B cell (primary cell): ENCODE measurements at regions not wholly inside any gene's neighbourhood (a gene's known extent, or its start where the extent isn't known, plus 50 kb on each side); places are given as distances from the start of the nearest gene placed in this dataset.

Experiments used
- CTCF ChIP-seq: fragments of 200-600 bp; IDR thresholded peaks from one replicate; pipeline ENCODE4 v1.8.0; 2022; ENCODE audit warnings: antibody characterized with exemption, mild to moderate bottlenecking
- EZH2 ChIP-seq: IDR thresholded peaks from 2 replicates; pipeline ENCODE4 v1.6.1; 2012; ENCODE audit warnings: borderline replicate concordance, low read depth, mild to moderate bottlenecking, moderate library complexity, low read length; ENCODE audit not compliant: insufficient read depth, poor library complexity, severe bottlenecking

GRCh38 chr4:101475246-101475645 is 127.9 kb upstream of the PPP3CA start:
- no peak for TF ChIP-seq CTCF
- TF ChIP-seq EZH2 = no peak
